CD4-positive, CD25-positive, alpha-beta regulatory T cell (primary cell): ENCODE measurements at regions not wholly inside any gene's neighbourhood (a gene's known extent, or its start where the extent isn't known, plus 50 kb on each side); places are given as distances from the start of the nearest gene placed in this dataset.
A peak's percentile ranks its signal among the peaks of the same experiment; 100 is the strongest.
"Not testable (repeated sequence)": the region's sequence is repeated elsewhere in the genome, so short reads cannot be mapped to it uniquely, and the experiment has no call there.

Experiments
- ATAC-seq, 2 donors: fragments of 150-1000 bp; cut with Tn5 transposase; one replicate each; pipeline ENCODE4 v1.10.0; 2021; ENCODE audit warnings: low read depth in 2 of 2, moderate number of reproducible peaks in 2 of 2, moderate library complexity in 1 of 2
- DNase-seq, 3 donors: peaks; one replicate each; pipeline versions ENCODE4 v3.0.0 to v3.0.0-alpha.2; 2012 to 2022; ENCODE audit warnings: mixed read lengths in 1 of 3
- H3K27ac ChIP-seq: one replicate; pipeline ENCODE4 v1.7.0; 2013; ENCODE audit warnings: mild to moderate bottlenecking, low read length; ENCODE audit not compliant: insufficient read depth, poor library complexity, severe bottlenecking
- H3K27me3 ChIP-seq: one replicate; pipeline ENCODE4 v1.7.0; 2013; ENCODE audit warnings: low read length; ENCODE audit not compliant: control insufficient read depth, insufficient read depth
- H3K36me3 ChIP-seq: one replicate; pipeline ENCODE4 v1.7.0; 2013; ENCODE audit warnings: mild to moderate bottlenecking, low read length, moderate library complexity; ENCODE audit not compliant: control insufficient read depth, insufficient read depth
- H3K4me1 ChIP-seq: 2 replicates; pipeline ENCODE4 v1.7.0; 2013; ENCODE audit warnings: mild to moderate bottlenecking, low read length; ENCODE audit not compliant: insufficient read depth, control insufficient read depth, poor library complexity, severe bottlenecking
- H3K4me3 ChIP-seq: one replicate; pipeline ENCODE4 v1.7.0; 2013; ENCODE audit warnings: low read depth, mild to moderate bottlenecking, low read length, moderate library complexity
- H3K9me3 ChIP-seq, 2 experiments: 1 replicate in 1 of 2; 2 replicates in 1 of 2; pipeline ENCODE4 v1.7.0; 2013; ENCODE audit warnings: low read length in 2 of 2, mild to moderate bottlenecking in 1 of 2, moderate library complexity in 1 of 2; ENCODE audit not compliant: control insufficient read depth in 2 of 2
- H3K27ac Mint-ChIP-seq, 3 donors: one replicate each; pipeline ENCODE4 v1.8.0; 2020 to 2022; ENCODE audit warnings: mild to moderate bottlenecking in 3 of 3, mixed read lengths in 3 of 3, moderate library complexity in 2 of 3
- H3K27me3 Mint-ChIP-seq: one replicate; pipeline ENCODE4 v1.8.0; 2022; ENCODE audit warnings: mild to moderate bottlenecking, mixed read lengths
- H3K36me3 Mint-ChIP-seq: one replicate; pipeline ENCODE4 v1.8.0; 2020; ENCODE audit warnings: mixed read lengths
- H3K4me1 Mint-ChIP-seq, 4 donors: one replicate each; pipeline ENCODE4 v1.8.0; 2020 to 2022; ENCODE audit warnings: mixed read lengths in 4 of 4, mild to moderate bottlenecking in 1 of 4
- H3K4me3 Mint-ChIP-seq, 4 donors: one replicate each; pipeline ENCODE4 v1.8.0; 2020 to 2022; ENCODE audit warnings: mild to moderate bottlenecking in 4 of 4, mixed read lengths in 4 of 4, moderate library complexity in 3 of 4
- H3K9me3 Mint-ChIP-seq, 7 donors: one replicate each; pipeline ENCODE4 v1.8.0; 2020 to 2022; ENCODE audit warnings: mixed read lengths in 7 of 7, mild to moderate bottlenecking in 3 of 7, moderate library complexity in 2 of 7

- DNase-seq (no peak), ATAC-seq (no peak)
- H3K27me3 ChIP-seq: no peaks in the 10 kb centered on the region
- H3K36me3 ChIP-seq: no peaks in the 10 kb centered on the region
- no peak overlapping the region for H3K4me3 Mint-ChIP-seq
- H3K4me1 ChIP-seq: no peaks in the 10 kb centered on the region
- H3K27me3 Mint-ChIP-seq: no peaks in the 10 kb centered on the region
- no peak overlapping the region for H3K27ac Mint-ChIP-seq
- no peaks in the 10 kb centered on the region for H3K9me3 ChIP-seq
- H3K4me1 Mint-ChIP-seq: peaks cover 4 to 10% (median 7%) of the 10 kb centered on the region in 4 donors
- H3K9me3 Mint-ChIP-seq: peaks cover 0 to 5% (median 1%) of the 10 kb centered on the region in 7 donors
- no peak overlapping the region for H3K27ac ChIP-seq
- H3K4me3 ChIP-seq: no peak overlapping the region
- H3K36me3 Mint-ChIP-seq: no peaks in the 10 kb centered on the region
Observed at GRCh38 chr15:93929375-93930094, 301.8 kb upstream of the MCTP2 start.

- ATAC-seq (no peak), DNase-seq (no peak)
- Mint-ChIP-seq H3K9me3 (peaks cover 0 to 10% (median 5%) of the 10 kb centered on the region in 7 donors), H3K27me3 (peaks cover 6% of the 10 kb centered on the region), H3K36me3 (no peaks in the 10 kb centered on the region), H3K4me1 (no peaks in the 10 kb centered on the region), H3K4me3 (no peak overlapping the region), H3K27ac (no peak overlapping the region)
- Histone ChIP-seq H3K9me3 (peaks cover 0 to 2% of the 10 kb centered on the region in 2 experiments), H3K4me3 (no peak overlapping the region), H3K4me1 (no peaks in the 10 kb centered on the region), H3K27ac (no peak overlapping the region), H3K27me3 (no peaks in the 10 kb centered on the region), H3K36me3 (no peaks in the 10 kb centered on the region)
Observed at GRCh38 chr15:93920204-93920603, 311.2 kb upstream of the MCTP2 start.

- not testable (repeated sequence) for H3K27ac ChIP-seq, DNase-seq, ATAC-seq, H3K27me3 Mint-ChIP-seq, H3K27me3 ChIP-seq, H3K9me3 ChIP-seq, H3K9me3 Mint-ChIP-seq, H3K4me1 Mint-ChIP-seq, H3K36me3 ChIP-seq, H3K4me3 ChIP-seq, H3K4me1 ChIP-seq, H3K36me3 Mint-ChIP-seq, H3K4me3 Mint-ChIP-seq, H3K27ac Mint-ChIP-seq
Observed at GRCh38 chr15:93918801-93919200, 312.6 kb upstream of the MCTP2 start.

- H3K36me3 ChIP-seq: no peaks in the 10 kb centered on the region
- Mint-ChIP-seq H3K4me3 (no peak overlapping the region), H3K4me1 (no peaks in the 10 kb centered on the region), H3K27me3 (peaks cover 6% of the 10 kb centered on the region), H3K27ac (no peak overlapping the region), H3K36me3 (no peaks in the 10 kb centered on the region), H3K9me3 (peaks cover 0 to 7% (median 2%) of the 10 kb centered on the region in 7 donors)
- no peak overlapping the region for H3K4me3 ChIP-seq
- no peaks in the 10 kb centered on the region for H3K27me3 ChIP-seq
- ATAC-seq (no peak), DNase-seq (no peak)
- H3K27ac ChIP-seq: no peak overlapping the region
- no peaks in the 10 kb centered on the region for H3K4me1 ChIP-seq
- no peaks in the 10 kb centered on the region for H3K9me3 ChIP-seq
Observed at GRCh38 chr15:93917181-93917580, 314.2 kb upstream of the MCTP2 start.

GRCh38 chr15:93913871-93914270 is 317.5 kb upstream of the MCTP2 start:
- ATAC-seq: no peak
- H3K4me1 Mint-ChIP-seq: no peaks in the 10 kb centered on the region
- no peaks in the 10 kb centered on the region for H3K27me3 ChIP-seq
- no peak overlapping the region for H3K4me3 Mint-ChIP-seq
- H3K27ac Mint-ChIP-seq: no peak overlapping the region
- H3K27ac ChIP-seq: no peak overlapping the region
- H3K4me1 ChIP-seq: no peaks in the 10 kb centered on the region
- H3K27me3 Mint-ChIP-seq: peaks cover 7% of the 10 kb centered on the region
- no peaks in the 10 kb centered on the region for H3K36me3 ChIP-seq
- peaks cover 0 to 3% (median 0%) of the 10 kb centered on the region in 7 donors for H3K9me3 Mint-ChIP-seq
- H3K4me3 ChIP-seq: no peak overlapping the region
- no peaks in the 10 kb centered on the region for H3K9me3 ChIP-seq
- DNase-seq: no peak
- no peaks in the 10 kb centered on the region for H3K36me3 Mint-ChIP-seq

GRCh38 chr15:93913310-93913709 is 318.1 kb upstream of the MCTP2 start:
- Mint-ChIP-seq H3K4me1 (no peaks in the 10 kb centered on the region), H3K4me3 (no peak overlapping the region), H3K36me3 (no peaks in the 10 kb centered on the region), H3K9me3 (peaks cover 0 to 3% (median 0%) of the 10 kb centered on the region in 7 donors), H3K27ac (no peak overlapping the region), H3K27me3 (peaks cover 4% of the 10 kb centered on the region)
- Histone ChIP-seq H3K9me3 (no peaks in the 10 kb centered on the region), H3K4me1 (no peaks in the 10 kb centered on the region), H3K27ac (no peak overlapping the region), H3K27me3 (no peaks in the 10 kb centered on the region), H3K36me3 (no peaks in the 10 kb centered on the region), H3K4me3 (no peak overlapping the region)
- no peak for ATAC-seq
- no peak for DNase-seq

- H3K27ac Mint-ChIP-seq: no peak overlapping the region
- H3K36me3 Mint-ChIP-seq: no peaks in the 10 kb centered on the region
- Histone ChIP-seq H3K36me3 (no peaks in the 10 kb centered on the region), H3K27me3 (no peaks in the 10 kb centered on the region), H3K27ac (no peak overlapping the region), H3K4me3 (no peak overlapping the region), H3K4me1 (no peaks in the 10 kb centered on the region), H3K9me3 (no peaks in the 10 kb centered on the region)
- no peaks in the 10 kb centered on the region for H3K27me3 Mint-ChIP-seq
- H3K4me3 Mint-ChIP-seq: peak overlapping the region in 1 of 4 donors; percentile 30
- ATAC-seq (no peak), DNase-seq (peak in 1 of 3 donors; percentile 6)
- H3K9me3 Mint-ChIP-seq: peaks cover 0 to 2% (median 0%) of the 10 kb centered on the region in 7 donors
- no peaks in the 10 kb centered on the region for H3K4me1 Mint-ChIP-seq
Observed at GRCh38 chr15:93900476-93901400, 330.6 kb upstream of the MCTP2 start.
